Gastroesophageal sphincter (tissue), 4 donors: ENCODE measurements at regions not wholly inside any gene's neighbourhood (a gene's known extent, or its start where the extent isn't known, plus 50 kb on each side); places are given as distances from the start of the nearest gene placed in this dataset.

ENCODE experiments used
- ATAC-seq: fragments of 150-250 bp; one replicate; pipeline ENCODE4 v1.9.1; 2016; ENCODE audit warnings: mild to moderate bottlenecking, moderate library complexity
- H3K27ac ChIP-seq, 4 donors: fragments of 200-600 bp; sonication (generic) in 3 of 4; 1 replicate in 3 of 4; 2 replicates in 1 of 4; pipeline ENCODE4 v1.5.1; 2016 to 2019
- H3K27me3 ChIP-seq: fragments of 200-600 bp; sonication (generic); one replicate; pipeline ENCODE4 v1.5.1; 2019
- H3K36me3 ChIP-seq, 2 donors: fragments of 200-600 bp; sonication (generic); one replicate each; pipeline ENCODE4 v1.5.1; 2019; ENCODE audit warnings: control low read depth in 1 of 2
- H3K4me1 ChIP-seq, 3 donors: fragments of 200-600 bp; sonication (generic); 1 replicate in 2 of 3; 2 replicates in 1 of 3; pipeline ENCODE4 v1.5.1; 2016 to 2019; ENCODE audit warnings: control low read depth in 2 of 3
- H3K4me3 ChIP-seq, 2 donors: fragments of 200-600 bp; sonication (generic); one replicate each; pipeline ENCODE4 v1.5.1; 2019; ENCODE audit warnings: mild to moderate bottlenecking in 1 of 2, moderate library complexity in 1 of 2
- H3K9me3 ChIP-seq, 3 donors: fragments of 200-600 bp; sonication (generic); one replicate each; pipeline ENCODE4 v1.5.1; 2017 to 2019; ENCODE audit warnings: control low read depth in 2 of 3
- CTCF ChIP-seq, 4 experiments: fragments of 200-600 bp in 2 of 4; fragments of 450-650 bp in 2 of 4; sonication (generic) in 1 of 4; IDR thresholded peaks; one replicate each; pipeline ENCODE4 v1.5.1; 2017 to 2019; ENCODE audit warnings: antibody characterized with exemption in 4 of 4, mild to moderate bottlenecking in 2 of 4, moderate library complexity in 2 of 4
- EP300 ChIP-seq: sonication (generic); formaldehyde crosslinking; IDR thresholded peaks from one replicate; pipeline ENCODE4 v1.6.1; 2017; ENCODE audit warnings: antibody characterized with exemption, mild to moderate bottlenecking
- POLR2A ChIP-seq, 2 donors: fragments of 450-650 bp; IDR thresholded peaks; one replicate each; pipeline ENCODE4 v1.6.1; 2017; ENCODE audit warnings: antibody characterized with exemption in 2 of 2, mild to moderate bottlenecking in 2 of 2, moderate library complexity in 1 of 2
- POLR2AphosphoS5 ChIP-seq: sonication (generic); formaldehyde crosslinking; IDR thresholded peaks from one replicate; pipeline ENCODE4 v1.6.1; 2017; ENCODE audit warnings: antibody characterized with exemption
- WGBS, 2 donors: methylation state at CpG; one replicate each; pipeline ENCODE4 v1.1.5; 2018; ENCODE audit warnings: low coverage in 1 of 2; 5-methylcytosine and 5-hydroxymethylcytosine counted together

- WGBS, 2 donors = 73 to 79% methylated on average over 3 of the region's 3 CpGs
- Histone ChIP-seq H3K9me3 (no peaks in the 10 kb centered on the region), H3K36me3 (no peaks in the 10 kb centered on the region), H3K27me3 (no peaks in the 10 kb centered on the region), H3K4me3 (no peak overlapping the region), H3K4me1 (peaks cover 0 to 3% (median 0%) of the 10 kb centered on the region in 3 donors), H3K27ac (no peak overlapping the region)
- TF ChIP-seq POLR2A (IDR thresholded peaks at IDR 0.05) = no peak
- TF ChIP-seq POLR2AphosphoS5 = no peak
- no peak for TF ChIP-seq CTCF (IDR thresholded peaks at IDR 0.05)
- no peak for TF ChIP-seq EP300
- ATAC-seq = no peak
These were observed 102.1 kb upstream of the FBXL17 start for GRCh38 chr5:108484035-108484434.

- Histone ChIP-seq H3K4me1 (peaks cover 0 to 3% (median 0%) of the 10 kb centered on the region in 3 donors), H3K36me3 (no peaks in the 10 kb centered on the region), H3K4me3 (no peak overlapping the region), H3K27me3 (no peaks in the 10 kb centered on the region), H3K9me3 (no peaks in the 10 kb centered on the region), H3K27ac (no peak overlapping the region)
- no peak for ATAC-seq
- 35 to 39% methylated on average over 8 of the region's 8 CpGs for WGBS, 2 donors
- TF ChIP-seq POLR2A (IDR thresholded peaks at IDR 0.05) = no peak
- peak in 2 of 4 experiments; percentile 4 to 33 for TF ChIP-seq CTCF (IDR thresholded peaks at IDR 0.05)
- TF ChIP-seq POLR2AphosphoS5 = no peak
These were observed 99.5 kb upstream of the FBXL17 start for GRCh38 chr5:108481355-108481931.

- WGBS, 2 donors = 63 to 86% methylated on average over 1 of the region's 3 CpGs
- Histone ChIP-seq H3K4me3 (no peak overlapping the region), H3K27me3 (no peaks in the 10 kb centered on the region), H3K27ac (no peak overlapping the region), H3K4me1 (no peaks in the 10 kb centered on the region), H3K9me3 (peaks cover 0 to 17% (median 0%) of the 10 kb centered on the region in 3 donors), H3K36me3 (no peaks in the 10 kb centered on the region)
- no peak for ATAC-seq
- TF ChIP-seq CTCF (IDR thresholded peaks at IDR 0.05) (no peak), EP300 (no peak), POLR2AphosphoS5 (no peak), POLR2A (IDR thresholded peaks at IDR 0.05) (no peak)
These were observed 90.3 kb upstream of the FBXL17 start for GRCh38 chr5:108472237-108472636.

GRCh38 chr5:108467563-108467962 is 85.7 kb upstream of the FBXL17 start:
- H3K4me1 ChIP-seq = no peaks in the 10 kb centered on the region
- H3K36me3 ChIP-seq = no peaks in the 10 kb centered on the region
- no peak overlapping the region for H3K27ac ChIP-seq
- H3K27me3 ChIP-seq = no peaks in the 10 kb centered on the region
- 68 to 69% methylated on average over 3 to 4 of the region's 4 CpGs for WGBS, 2 donors
- no peak overlapping the region for H3K4me3 ChIP-seq
- ATAC-seq = no peak
- TF ChIP-seq EP300 (no peak), POLR2A (IDR thresholded peaks at IDR 0.05) (no peak), CTCF (IDR thresholded peaks at IDR 0.05) (no peak), POLR2AphosphoS5 (no peak)
- peaks cover 0 to 1% (median 0%) of the 10 kb centered on the region in 3 donors for H3K9me3 ChIP-seq

- Histone ChIP-seq H3K27me3 (no peaks in the 10 kb centered on the region), H3K36me3 (no peaks in the 10 kb centered on the region), H3K4me3 (no peak overlapping the region), H3K4me1 (no peaks in the 10 kb centered on the region), H3K9me3 (no peaks in the 10 kb centered on the region), H3K27ac (no peak overlapping the region)
- TF ChIP-seq POLR2A (IDR thresholded peaks at IDR 0.05) = no peak
- TF ChIP-seq POLR2AphosphoS5 = no peak
- TF ChIP-seq CTCF (IDR thresholded peaks at IDR 0.05) = no peak
- no peak for TF ChIP-seq EP300
- ATAC-seq = no peak
- WGBS, 2 donors = 89% methylated on average over 1 of the region's 1 CpG; no CpG with 5 or more reads in 1 of the 2 donors
These were observed 79.9 kb upstream of the FBXL17 start for GRCh38 chr5:108461628-108462367.
